Lower leg skin (tissue), 3 donors: ENCODE measurements at regions not wholly inside any gene's neighbourhood (a gene's known extent, or its start where the extent isn't known, plus 50 kb on each side); places are given as distances from the start of the nearest gene placed in this dataset.

Experiments used
- POLR2A ChIP-seq, 2 donors: fragments of 450-650 bp; IDR thresholded peaks; one replicate each; pipeline ENCODE4 v1.6.1; 2016 to 2017; ENCODE audit warnings: antibody characterized with exemption in 2 of 2, mild to moderate bottlenecking in 1 of 2, moderate library complexity in 1 of 2
- TF ChIP-seq, protein P1 (sequence below), 3 donors: fragments of 450-650 bp; IDR thresholded peaks; one replicate each; pipeline ENCODE4 v1.5.1; 2016; ENCODE audit warnings: antibody characterized with exemption in 3 of 3, mild to moderate bottlenecking in 3 of 3, moderate library complexity in 2 of 3

DNA sequence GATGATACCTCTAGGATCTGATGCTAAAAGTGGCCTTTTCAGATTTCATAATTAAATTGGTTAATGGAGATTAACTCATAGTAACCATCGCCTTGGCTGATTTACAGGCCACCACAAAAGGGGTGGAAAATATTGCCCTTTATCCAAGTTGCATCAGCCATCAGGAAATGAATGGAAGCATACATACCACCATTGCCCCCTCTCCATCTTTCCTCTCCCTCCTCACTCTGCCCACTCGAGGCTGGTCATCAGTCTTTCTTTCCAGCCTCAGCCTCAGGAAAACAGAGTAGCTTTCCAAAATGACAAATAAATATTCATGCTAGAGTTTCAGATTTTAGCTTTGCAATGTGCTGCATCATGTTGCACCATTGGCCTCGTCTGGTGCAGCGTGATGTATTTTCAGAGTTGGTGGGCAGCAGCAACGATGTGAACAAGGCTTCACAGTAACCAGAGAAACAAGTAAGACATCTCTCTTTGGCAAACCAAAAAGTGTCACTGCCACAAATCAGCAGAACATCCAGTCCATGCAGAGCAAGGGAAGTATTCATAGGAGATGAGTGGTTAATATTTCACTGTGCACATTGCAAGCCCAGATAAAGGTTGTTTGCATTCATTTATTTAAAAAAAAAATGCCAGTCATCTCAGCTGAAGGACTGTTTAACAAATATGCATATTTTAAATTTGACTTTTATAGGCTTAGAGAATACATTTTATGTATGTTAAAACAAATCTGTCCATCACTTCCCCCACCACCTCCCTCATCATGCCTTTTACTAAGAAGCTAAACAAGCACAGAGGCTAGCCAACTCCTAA lies 136.7 kb upstream of the FAT3 start:
- TF ChIP-seq, protein P1, sequence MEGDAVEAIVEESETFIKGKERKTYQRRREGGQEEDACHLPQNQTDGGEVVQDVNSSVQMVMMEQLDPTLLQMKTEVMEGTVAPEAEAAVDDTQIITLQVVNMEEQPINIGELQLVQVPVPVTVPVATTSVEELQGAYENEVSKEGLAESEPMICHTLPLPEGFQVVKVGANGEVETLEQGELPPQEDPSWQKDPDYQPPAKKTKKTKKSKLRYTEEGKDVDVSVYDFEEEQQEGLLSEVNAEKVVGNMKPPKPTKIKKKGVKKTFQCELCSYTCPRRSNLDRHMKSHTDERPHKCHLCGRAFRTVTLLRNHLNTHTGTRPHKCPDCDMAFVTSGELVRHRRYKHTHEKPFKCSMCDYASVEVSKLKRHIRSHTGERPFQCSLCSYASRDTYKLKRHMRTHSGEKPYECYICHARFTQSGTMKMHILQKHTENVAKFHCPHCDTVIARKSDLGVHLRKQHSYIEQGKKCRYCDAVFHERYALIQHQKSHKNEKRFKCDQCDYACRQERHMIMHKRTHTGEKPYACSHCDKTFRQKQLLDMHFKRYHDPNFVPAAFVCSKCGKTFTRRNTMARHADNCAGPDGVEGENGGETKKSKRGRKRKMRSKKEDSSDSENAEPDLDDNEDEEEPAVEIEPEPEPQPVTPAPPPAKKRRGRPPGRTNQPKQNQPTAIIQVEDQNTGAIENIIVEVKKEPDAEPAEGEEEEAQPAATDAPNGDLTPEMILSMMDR (IDR thresholded peaks at IDR 0.05), result no peak
- TF ChIP-seq POLR2A (IDR thresholded peaks at IDR 0.05), result no peak
